SK-N-MC (cell line): ENCODE measurements at regions not wholly inside any gene's neighbourhood (a gene's known extent, or its start where the extent isn't known, plus 50 kb on each side); places are given as distances from the start of the nearest gene placed in this dataset.

Experiments
- EZH2 ChIP-seq: fragments of 200-600 bp; sonication (generic); IDR thresholded peaks from one replicate; pipeline ENCODE4 v1.6.1; 2017; ENCODE audit warnings: antibody characterized with exemption
- FOXP2 ChIP-seq: optimal IDR thresholded peaks from 2 replicates; pipeline ENCODE3; 2011; ENCODE audit warnings: mild to moderate bottlenecking, moderate library complexity; ENCODE audit not compliant: insufficient read depth; ENCODE audit errors: extremely low read length, control extremely low read depth
- POLR2AphosphoS5 ChIP-seq: IDR thresholded peaks from 2 replicates; pipeline ENCODE4 v1.6.1; 2012; ENCODE audit warnings: mild to moderate bottlenecking, low read depth, low read length, borderline replicate concordance

DNA sequence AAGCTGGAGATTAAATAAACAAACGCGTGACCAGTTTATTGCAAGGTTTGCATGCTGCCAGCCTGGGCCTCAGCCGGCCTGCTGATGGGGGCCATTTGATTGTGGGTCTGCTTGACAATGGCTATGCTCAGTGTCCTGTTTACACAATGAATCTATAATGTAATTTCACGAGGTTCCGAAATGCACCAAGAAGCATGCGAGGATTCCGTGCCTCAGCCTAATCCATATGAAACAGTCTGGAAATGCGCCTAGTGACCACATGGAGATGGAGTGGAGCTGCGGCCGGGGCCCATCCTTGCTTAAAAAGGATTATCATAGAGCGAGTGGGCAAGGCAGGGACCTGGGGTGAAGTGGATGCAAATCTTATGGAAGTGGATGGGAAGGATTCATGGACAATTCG is 382.4 kb downstream of the CDK5RAP2 start:
- TF ChIP-seq POLR2AphosphoS5 (no peak), EZH2 (no peak), FOXP2 (no peak)
